ENCODE measurements at regions not wholly inside any gene's neighbourhood (a gene's known extent, or its start where the extent isn't known, plus 50 kb on each side); places are given as distances from the start of the nearest gene placed in this dataset.
A peak's percentile ranks its signal among the peaks of the same experiment; 100 is the strongest.

- DNase-seq (no peak), ATAC-seq (peak; percentile 52 to 72 (median 60))
- TF ChIP-seq CTCF (IDR thresholded peaks at IDR 0.05): no peak
- TF ChIP-seq POLR2A (IDR thresholded peaks at IDR 0.05): no peak
- intact Hi-C loops (cut with DNase I): no loop called here
- Histone ChIP-seq H3K36me3 (no peaks in the 10 kb centered on the region), H3K9me3 (no peaks in the 10 kb centered on the region), H3K27me3 (no peaks in the 10 kb centered on the region), H3K4me1 (no peaks in the 10 kb centered on the region), H3K27ac (no peak overlapping the region), H3K4me3 (no peak overlapping the region)
- WGBS (ENCODE audit: insufficient coverage, low coverage, low lambda C conversion rate, missing lambda C conversion rate): no CpG with 5 or more reads among the region's 3 CpGs
Observed at GRCh38 chr1:58836408-58836807, 52.6 kb upstream of the JUN start.

- no peak for TF ChIP-seq POLR2A (IDR thresholded peaks at IDR 0.05)
- no peak for TF ChIP-seq CTCF (IDR thresholded peaks at IDR 0.05)
- H3K36me3 ChIP-seq: no peaks in the 10 kb centered on the region
- no peak overlapping the region for H3K27ac ChIP-seq
- intact Hi-C loops (cut with DNase I): no loop called here
- no peaks in the 10 kb centered on the region for H3K9me3 ChIP-seq
- no peak overlapping the region for H3K4me3 ChIP-seq
- ATAC-seq: no peak
- H3K4me1 ChIP-seq: no peaks in the 10 kb centered on the region
- no peak for DNase-seq
- H3K27me3 ChIP-seq: no peaks in the 10 kb centered on the region
Observed at GRCh38 chr1:58837886-58838285, 54.0 kb upstream of the JUN start.

GRCh38 chr1:58839147-58839795, 55.4 kb upstream of the JUN start:
- no peak for ATAC-seq

GRCh38 chr1:58839846-58840835, 56.3 kb upstream of the JUN start:
- 100% methylated on average over 3 of the region's 5 CpGs for WGBS (ENCODE audit: insufficient coverage, low coverage, low lambda C conversion rate, missing lambda C conversion rate)
- peak in 1 of 4 donors; percentile 27 for ATAC-seq

More at GRCh38 chr1:58839147-58839795, 55.4 kb upstream of the JUN start:
- intact Hi-C loops (cut with DNase I): no loop called here
- H3K9me3 ChIP-seq: no peaks in the 10 kb centered on the region
- H3K27me3 ChIP-seq: no peaks in the 10 kb centered on the region
- no peak for DNase-seq
- no peaks in the 10 kb centered on the region for H3K4me1 ChIP-seq
- TF ChIP-seq POLR2A (IDR thresholded peaks at IDR 0.05): no peak
- no peak for TF ChIP-seq CTCF (IDR thresholded peaks at IDR 0.05)
- H3K36me3 ChIP-seq: no peaks in the 10 kb centered on the region
- H3K4me3 ChIP-seq: no peak overlapping the region
- H3K27ac ChIP-seq: no peak overlapping the region
- WGBS (ENCODE audit: insufficient coverage, low coverage, low lambda C conversion rate, missing lambda C conversion rate): 65% methylated on average over 5 of the region's 5 CpGs

More at GRCh38 chr1:58839846-58840835, 56.3 kb upstream of the JUN start:
- intact Hi-C loops (cut with DNase I): no loop called here
- no peak overlapping the region for H3K4me3 ChIP-seq
- H3K36me3 ChIP-seq: no peaks in the 10 kb centered on the region
- TF ChIP-seq CTCF (IDR thresholded peaks at IDR 0.05): no peak
- no peak for TF ChIP-seq POLR2A (IDR thresholded peaks at IDR 0.05)
- no peaks in the 10 kb centered on the region for H3K9me3 ChIP-seq
- H3K27ac ChIP-seq: no peak overlapping the region
- no peaks in the 10 kb centered on the region for H3K27me3 ChIP-seq
- no peaks in the 10 kb centered on the region for H3K4me1 ChIP-seq
- no peak for DNase-seq
